ENCODE measurements at regions not wholly inside any gene's neighbourhood (a gene's known extent, or its start where the extent isn't known, plus 50 kb on each side); places are given as distances from the start of the nearest gene placed in this dataset.
"Not testable (repeated sequence)": the region's sequence is repeated elsewhere in the genome, so short reads cannot be mapped to it uniquely, and the experiment has no call there.

- DNase-seq, result no peak
These were observed 50.3 kb downstream of the PLXNA1 start for GRCh38 chr3:127033171-127033570.

GRCh38 chr3:127033786-127034185, 50.9 kb downstream of the PLXNA1 start:
- DNase-seq, result no peak

- no peak for DNase-seq
These were observed 51.5 kb downstream of the PLXNA1 start for GRCh38 chr3:127034195-127034989.

- DNase-seq, result no peak
These were observed 52.2 kb downstream of the PLXNA1 start for GRCh38 chr3:127034990-127035652.

GRCh38 chr3:127035677-127036076, 52.8 kb downstream of the PLXNA1 start:
- no peak for DNase-seq

GRCh38 chr3:127036209-127037020, 53.5 kb downstream of the PLXNA1 start:
- DNase-seq, result no peak

GRCh38 chr3:127037021-127037400, 54.1 kb downstream of the PLXNA1 start:
- no peak for DNase-seq

- DNase-seq, result no peak
These were observed 54.5 kb downstream of the PLXNA1 start for GRCh38 chr3:127037418-127037841.

- DNase-seq, result no peak
These were observed 55.1 kb downstream of the PLXNA1 start for GRCh38 chr3:127037971-127038446.

GRCh38 chr3:127038466-127038865, 55.6 kb downstream of the PLXNA1 start:
- DNase-seq, result no peak

- no peak for DNase-seq
These were observed 56.1 kb downstream of the PLXNA1 start for GRCh38 chr3:127038923-127039581.

GRCh38 chr3:127039719-127040118, 56.8 kb downstream of the PLXNA1 start:
- DNase-seq, result no peak

- DNase-seq, result no peak
These were observed 57.3 kb downstream of the PLXNA1 start for GRCh38 chr3:127040216-127040615.

GRCh38 chr3:127041264-127041820, 58.4 kb downstream of the PLXNA1 start:
- DNase-seq, result no peak

GRCh38 chr3:127041933-127042332, 59.0 kb downstream of the PLXNA1 start:
- no peak for DNase-seq

- DNase-seq, result no peak
These were observed 59.7 kb downstream of the PLXNA1 start for GRCh38 chr3:127042634-127043033.

GRCh38 chr3:127043041-127043641, 60.2 kb downstream of the PLXNA1 start:
- DNase-seq, result no peak

- no peak for DNase-seq
These were observed 61.0 kb downstream of the PLXNA1 start for GRCh38 chr3:127043731-127044510.

- no peak for DNase-seq
These were observed 62.1 kb downstream of the PLXNA1 start for GRCh38 chr3:127044996-127045395.

- DNase-seq, result no peak
These were observed 62.6 kb downstream of the PLXNA1 start for GRCh38 chr3:127045435-127046045.

- DNase-seq, result not testable (repeated sequence)
These were observed 63.8 kb downstream of the PLXNA1 start for GRCh38 chr3:127046690-127047089.
